HG02870 (cell line): ENCODE measurements at regions not wholly inside any gene's neighbourhood (a gene's known extent, or its start where the extent isn't known, plus 50 kb on each side); places are given as distances from the start of the nearest gene placed in this dataset.

Source experiments
- ATAC-seq: cut with Tn5 transposase; IDR thresholded peaks from one replicate; pipeline ENCODE4 v1.9.1; 2021; ENCODE audit warnings: mild to moderate bottlenecking, moderate library complexity; ENCODE audit not compliant: unreplicated experiment

DNA sequence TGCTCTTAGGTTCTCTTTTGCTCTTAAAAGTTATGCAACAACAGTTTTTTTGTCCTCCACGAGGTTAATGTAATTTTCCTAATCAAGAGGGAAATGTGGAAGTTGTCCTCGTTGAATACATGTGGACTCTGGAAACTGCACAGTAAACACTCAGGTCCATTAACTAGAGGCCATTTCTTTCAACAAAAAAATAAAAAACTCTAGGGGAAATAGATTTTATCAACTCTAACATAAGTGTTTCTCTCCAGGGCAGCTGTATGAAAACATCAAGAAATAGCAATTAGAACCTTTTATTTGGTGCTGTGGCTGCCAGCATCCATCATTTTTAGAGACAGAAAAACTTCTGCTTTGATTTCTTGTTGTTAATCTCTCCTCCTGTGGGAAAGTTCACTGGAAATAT, 288.6 kb downstream of the ICE1 start:
- ATAC-seq, result no peak

DNA sequence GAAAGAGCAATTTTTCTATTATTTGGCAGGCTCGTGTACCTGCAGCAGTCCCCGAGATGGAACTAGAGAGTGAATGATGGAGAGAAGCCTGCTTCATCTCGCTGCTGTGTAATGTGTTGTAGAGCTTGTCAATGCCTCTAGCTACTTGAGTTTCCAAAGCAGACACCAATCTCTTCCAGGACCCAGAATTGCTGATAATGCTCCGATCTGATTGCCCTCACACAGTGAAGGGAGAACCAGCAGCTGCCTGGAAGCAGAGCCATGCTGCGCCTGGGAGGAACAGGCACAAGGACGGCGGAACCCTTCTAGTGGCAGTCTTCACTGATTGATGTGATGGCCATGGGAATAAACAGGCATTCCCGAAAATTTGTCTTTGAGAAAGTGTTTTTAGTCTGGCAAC, 288.0 kb downstream of the ICE1 start:
- ATAC-seq, result no peak

DNA sequence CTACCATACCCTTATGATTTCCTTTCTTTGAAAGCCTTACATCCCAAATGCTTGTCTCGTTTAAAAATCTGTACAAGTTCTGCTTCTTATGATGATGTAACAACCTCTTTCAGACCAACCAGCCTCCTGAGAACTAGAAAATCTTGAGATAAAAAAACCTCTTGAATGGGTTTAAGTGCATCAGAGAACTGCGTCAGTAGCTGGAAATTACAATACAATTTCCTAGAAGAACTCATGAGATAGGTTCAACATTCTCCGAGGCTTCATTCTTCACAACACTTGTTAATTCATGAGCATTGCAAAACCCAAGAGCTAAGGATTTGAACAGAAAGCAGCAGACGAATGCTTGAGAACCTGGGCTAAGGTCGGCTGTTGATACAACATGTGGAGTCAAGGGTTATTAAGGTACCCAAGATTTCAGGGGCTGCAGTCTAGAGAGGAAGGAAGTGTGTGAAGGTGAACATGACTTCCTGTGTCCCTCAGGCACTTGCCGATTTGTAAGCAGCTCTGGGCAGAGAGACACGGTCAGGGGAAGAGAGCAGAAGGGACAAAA, 286.0 kb downstream of the ICE1 start:
- ATAC-seq, result no peak

DNA sequence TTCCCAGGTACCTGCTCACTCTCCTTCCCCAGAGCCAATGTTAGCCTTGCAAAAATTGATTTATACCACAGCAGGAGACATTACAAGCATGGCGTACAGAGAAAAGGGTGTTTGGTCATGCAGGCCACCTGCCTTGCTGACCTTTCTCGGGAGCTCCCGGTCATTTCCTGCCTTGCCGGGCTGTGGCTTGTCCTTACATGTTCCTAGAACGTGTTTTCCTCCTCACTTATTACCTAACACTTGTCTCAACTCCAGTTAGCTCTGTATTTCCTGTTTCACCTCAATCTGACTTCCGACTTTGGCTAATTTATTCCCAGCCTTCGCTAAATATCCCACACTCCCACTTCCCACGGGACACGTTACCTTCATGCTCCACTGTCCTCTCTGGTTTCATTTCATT, 282.5 kb downstream of the ICE1 start:
- no peak for ATAC-seq

DNA sequence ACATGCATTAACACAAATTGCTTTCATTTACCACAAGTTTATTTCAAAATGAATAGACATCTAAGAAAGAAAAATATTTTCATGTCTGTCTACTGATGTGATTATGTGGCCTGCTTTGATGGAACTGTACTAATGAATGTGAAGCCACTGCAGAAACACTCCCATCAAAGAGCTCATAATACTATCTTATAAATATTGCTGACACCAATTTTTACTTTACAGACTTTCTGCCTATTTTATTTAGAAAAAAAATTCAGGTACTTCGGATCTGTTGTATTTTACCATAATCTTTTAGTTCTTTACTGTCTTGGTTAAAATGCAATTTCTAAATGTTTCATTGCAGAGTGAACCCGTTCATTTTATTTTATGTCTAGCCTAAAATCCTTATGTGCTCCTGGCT, 281.9 kb downstream of the ICE1 start:
- ATAC-seq, result no peak

DNA sequence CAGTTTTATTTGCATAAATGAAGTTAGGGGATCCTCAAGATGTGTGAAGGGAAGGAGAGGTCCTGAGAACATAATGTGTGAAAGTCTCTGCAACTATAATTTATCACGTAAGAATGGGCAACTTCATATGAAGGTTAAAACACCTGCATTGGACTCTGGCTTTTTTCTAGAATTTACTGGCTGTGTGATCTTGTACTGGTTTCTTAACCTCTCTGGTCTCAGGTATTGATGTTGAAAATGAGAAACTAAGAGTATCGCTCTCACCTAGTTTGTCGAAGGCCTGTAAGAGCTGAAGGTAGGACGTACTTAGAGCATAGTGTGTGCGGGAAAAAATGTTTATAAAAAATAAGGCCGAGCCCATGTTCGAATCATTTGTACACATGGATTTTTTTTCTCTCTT, 280.5 kb downstream of the ICE1 start:
- ATAC-seq, result no peak

DNA sequence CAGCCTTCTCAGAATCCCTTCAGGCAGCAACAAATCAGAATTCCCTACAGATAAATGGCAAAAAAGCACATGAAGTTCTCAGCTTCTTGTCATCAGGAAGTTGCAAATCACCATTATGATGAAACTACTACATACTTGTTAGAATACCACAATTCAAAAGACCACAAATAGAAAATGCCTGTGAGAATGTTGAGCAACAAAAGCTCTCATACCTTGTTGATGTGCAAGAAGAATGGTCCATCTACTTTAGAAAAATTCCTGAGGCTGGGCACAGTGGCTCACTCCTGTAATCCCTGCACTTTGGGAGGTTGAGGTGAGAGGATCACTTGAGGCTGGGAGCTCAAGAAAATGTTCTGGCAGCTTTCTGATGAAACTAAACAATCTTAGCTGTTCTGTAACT, 278.1 kb downstream of the ICE1 start:
- ATAC-seq, result no peak

DNA sequence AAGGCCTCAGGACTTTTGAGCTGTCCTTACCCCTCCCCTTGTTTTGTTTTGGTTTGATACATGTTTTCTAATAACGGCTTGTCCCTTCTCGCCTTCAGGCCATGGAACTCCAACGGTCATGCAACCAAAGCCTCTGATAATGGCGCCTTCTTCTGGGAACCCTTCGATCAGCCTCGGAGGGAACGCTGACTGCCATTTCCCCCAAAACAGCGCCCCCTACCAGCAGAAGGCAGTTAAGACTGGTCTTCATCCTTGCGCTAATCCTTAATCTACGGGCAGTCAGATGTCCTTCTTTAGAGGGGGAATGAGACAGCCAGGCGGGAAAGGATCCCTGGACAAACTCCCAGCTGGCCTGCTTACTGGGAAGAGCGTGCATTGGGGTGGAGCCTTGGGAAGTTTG, 276.6 kb downstream of the ICE1 start:
- no peak for ATAC-seq

DNA sequence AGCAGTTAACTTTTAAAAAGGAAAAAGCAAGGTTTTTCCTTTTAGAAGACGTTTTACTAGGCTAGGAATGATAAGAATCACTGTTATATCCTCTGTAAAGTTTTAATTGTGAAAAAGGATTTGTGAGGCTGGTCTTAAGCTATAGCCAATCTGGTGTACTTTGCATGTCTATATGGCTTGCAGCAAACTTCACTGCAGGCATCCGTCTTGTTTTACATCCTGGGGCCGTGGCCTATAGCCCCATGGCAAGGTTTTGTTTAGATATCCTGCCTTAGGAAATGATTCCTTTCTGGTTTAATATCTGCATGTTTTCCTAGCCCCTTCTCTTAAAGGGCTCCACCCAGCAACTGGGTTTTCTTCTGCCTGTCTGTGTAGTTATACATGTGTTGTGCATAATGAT, 272.8 kb downstream of the ICE1 start:
- no peak for ATAC-seq

DNA sequence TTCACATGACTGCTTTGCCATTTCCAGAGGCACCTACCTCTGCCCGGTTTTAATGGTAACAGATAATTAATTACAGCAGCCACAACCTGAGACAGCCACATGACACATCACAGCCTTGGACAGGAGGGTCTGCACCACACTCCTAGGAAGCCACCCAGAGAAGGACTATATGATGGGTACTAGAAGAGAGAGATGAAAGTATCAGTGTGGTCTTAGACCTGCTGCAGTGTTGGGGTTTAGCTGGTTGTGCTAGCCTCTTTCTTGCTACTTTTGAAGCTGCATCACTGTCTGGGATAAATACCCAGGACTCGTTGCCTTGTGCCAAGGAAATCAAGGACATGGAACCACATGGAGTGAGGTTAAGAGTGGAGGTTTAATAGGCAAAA, 266.4 kb downstream of the ICE1 start:
- ATAC-seq, result no peak

DNA sequence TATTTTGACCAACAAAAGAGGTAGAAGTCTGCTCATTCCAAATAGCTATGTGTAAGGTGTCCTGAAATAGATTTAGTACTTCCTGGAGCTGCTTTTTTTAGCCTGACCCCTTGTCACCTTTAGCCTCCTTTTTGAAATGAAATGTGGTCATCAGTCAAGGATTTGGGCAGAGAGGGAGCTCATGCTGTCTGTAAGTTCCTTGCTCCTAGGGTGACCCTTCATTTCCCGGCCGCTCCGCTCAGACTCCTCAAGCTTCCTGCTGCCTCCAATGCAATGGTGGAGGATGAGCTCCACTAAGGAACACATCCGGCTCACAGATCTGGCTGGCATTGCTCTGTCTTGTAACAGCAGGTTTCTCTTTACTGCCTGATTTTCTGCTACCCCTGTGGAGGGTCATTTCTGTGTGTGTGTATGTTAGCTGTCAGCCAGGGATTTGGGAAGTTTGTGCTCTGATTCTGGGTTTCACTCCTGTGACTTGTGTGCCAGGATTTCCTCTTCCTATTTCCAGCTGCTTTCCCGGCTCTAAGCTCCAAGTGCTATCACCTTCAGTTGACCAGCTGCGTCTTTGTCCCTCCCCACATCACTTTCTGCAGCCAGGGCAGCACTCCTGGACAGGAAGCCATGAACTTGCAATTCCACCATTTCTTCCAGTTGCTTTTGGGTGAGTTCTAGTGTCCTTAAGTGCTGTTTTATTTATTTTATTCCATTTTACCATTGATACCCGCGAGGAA, 265.9 kb downstream of the ICE1 start:
- no peak for ATAC-seq

DNA sequence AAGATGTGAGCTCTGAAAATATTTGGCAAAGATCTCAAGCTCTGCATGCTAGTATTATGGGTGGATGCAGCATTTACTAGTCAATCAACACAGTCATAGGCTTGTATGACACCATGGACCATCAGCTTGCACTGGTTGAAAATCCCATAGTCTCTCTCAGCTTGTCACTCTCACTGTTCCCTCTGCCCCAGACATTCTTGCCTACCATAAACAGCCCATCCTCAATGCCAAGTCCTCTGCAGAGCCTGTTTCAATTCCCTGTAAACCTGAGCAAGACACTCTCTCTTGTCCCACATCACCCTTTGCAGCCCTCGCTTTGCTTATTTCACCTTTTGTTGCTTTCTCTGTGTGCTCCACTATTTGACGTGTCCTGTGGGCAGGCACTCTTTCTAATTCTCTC, 264.6 kb downstream of the ICE1 start:
- ATAC-seq, result no peak

DNA sequence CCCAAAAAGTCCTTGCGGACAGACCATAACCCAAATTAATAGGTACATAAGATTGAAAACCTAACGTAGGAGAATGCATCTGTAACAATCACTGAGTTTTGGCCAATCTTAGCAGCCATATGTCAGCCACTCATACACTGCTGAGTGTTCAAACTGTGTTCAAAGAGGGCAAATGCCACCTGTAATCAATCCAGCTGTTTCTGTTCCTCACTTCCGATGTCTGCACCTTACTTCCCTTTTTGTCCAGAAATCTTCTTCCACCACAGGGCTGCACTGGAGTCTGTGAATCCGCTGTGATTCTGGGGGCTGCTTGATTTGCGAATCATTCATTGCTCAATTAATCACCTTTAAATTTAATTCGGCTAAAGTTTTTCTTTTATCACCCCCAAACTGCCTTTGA, 263.9 kb downstream of the ICE1 start:
- ATAC-seq, result no peak

DNA sequence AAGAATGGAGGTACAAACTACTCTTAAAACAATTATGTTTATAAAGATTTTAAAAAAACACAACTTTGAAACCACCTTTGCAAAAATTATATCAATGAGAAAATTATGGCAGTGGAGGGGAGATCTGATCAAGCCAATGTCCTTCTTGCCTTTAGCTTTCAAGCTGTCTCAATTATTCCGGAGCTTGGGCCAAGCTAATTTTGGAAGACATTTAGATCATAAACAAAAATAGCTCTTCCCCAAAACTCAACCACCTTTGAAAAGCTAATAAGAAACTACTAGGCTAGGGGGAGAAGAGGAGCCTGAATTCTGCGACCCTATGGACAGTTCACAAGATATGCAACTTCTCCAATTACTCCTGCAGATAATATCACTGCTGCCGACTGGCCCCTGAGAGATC, 263.3 kb downstream of the ICE1 start:
- no peak for ATAC-seq

DNA sequence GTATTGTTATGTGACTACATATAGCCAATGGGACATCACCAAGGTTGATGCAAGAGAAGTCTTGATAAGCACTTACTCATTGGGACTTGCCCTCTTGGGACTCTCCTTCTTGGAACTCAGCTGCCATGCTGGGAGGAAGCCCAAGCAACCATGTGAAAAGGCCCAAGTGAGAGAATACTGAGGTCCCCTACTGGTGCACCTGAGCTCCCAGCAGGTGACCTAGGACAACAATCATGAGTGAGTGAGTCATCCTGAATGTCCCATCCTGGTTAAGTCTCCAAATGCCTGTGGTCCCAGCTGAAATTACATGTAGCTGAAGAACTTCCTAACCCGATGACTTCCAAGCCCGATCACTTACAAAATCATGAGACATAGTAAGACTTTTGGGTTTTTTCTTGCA, 260.7 kb downstream of the ICE1 start:
- no peak for ATAC-seq

DNA sequence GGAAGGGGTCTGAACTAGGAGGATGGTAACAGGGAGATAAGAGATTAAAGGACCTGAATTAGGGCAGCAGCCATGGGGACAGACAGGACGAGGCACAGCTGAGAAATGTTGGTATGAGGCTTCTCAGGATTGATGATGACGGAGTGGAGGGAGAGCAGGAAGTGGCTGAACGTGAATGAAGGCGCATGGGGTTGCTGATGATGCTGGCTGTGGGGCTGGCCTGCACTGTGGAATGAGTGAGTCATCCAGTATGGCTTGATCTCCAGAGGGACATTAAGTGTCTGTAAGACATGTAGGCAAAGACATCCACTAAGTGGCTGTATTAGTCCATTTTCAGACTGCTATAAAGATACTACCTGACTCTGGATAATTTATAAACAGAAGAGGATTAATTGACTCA, 256.4 kb downstream of the ICE1 start:
- no peak for ATAC-seq

DNA sequence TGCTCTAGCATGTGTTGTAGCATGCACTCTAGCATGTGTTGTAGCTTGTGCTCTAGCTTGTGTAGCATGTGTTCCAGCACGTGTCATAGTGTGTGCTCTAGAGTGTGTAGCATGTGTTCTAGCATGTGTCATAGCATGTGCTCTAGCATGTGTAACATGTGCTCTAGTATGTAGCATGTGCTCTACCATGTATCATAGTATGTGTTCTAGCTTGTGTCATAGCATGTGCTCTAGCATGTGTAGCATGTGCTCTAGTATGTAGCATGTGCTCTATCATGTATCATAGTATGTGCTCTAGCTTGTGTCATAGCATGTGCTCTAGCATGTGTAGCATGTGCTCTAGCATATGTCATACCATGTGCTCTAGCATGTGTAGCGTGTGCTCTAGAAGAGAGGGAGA, 255.3 kb downstream of the ICE1 start:
- ATAC-seq, result no peak

DNA sequence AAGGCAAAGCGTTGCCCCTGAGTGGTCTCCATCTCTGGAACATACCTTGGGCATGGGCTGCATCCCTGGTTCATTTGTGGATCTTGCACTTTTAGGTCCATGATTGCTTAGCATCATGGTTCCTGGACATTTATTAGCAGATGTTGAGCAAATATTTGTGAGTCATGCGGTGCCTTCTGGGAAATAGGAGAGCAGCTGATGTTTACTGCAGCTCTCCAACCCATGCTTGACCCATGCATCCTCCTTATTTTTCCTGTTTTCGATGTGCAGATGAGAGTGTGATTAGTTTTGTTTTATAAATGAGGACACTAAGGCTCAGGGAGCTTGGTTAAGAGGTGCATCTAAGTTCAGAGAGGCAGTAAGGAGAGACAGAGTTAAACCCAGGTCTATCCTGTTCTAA, 253.7 kb downstream of the ICE1 start:
- ATAC-seq, result no peak

DNA sequence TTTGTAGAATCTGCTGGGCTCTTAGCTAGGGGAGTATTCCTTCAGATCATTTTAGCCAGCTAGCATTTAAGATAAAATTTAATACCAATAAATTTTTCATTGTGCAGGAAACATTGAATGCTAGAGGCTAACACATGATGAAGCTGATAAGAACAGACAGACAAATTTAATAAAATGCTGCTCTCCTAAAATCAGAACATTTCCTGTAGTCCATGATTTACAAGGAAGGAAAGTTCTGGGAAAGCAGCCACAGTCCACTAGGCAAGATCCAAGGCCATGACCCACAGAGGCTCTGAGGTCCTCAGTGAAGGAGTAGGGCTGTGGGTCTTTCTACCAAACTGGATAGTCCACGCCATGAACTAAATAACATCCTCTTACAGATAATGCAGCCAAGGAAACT, 253.0 kb downstream of the ICE1 start:
- ATAC-seq, result no peak

DNA sequence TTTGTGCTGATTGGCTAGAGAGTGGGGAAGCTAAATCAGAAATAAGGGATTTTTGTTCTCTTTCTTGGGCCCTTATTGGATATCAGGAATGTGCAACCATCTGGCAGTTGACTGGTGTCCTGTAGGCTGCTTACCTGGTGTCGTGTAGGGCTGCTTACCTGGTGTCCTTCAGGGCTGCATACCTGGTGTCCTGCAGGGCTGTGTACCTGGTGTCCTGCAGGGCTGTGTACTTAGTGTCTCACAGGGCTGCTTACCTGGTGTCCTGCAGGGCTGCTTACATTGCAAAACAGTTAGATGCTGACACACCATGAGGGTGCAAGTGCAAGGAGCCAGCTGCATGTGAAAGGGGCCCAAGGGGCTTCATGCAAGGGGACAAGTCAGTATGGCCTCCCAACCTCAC, 249.3 kb downstream of the ICE1 start:
- no peak for ATAC-seq

DNA sequence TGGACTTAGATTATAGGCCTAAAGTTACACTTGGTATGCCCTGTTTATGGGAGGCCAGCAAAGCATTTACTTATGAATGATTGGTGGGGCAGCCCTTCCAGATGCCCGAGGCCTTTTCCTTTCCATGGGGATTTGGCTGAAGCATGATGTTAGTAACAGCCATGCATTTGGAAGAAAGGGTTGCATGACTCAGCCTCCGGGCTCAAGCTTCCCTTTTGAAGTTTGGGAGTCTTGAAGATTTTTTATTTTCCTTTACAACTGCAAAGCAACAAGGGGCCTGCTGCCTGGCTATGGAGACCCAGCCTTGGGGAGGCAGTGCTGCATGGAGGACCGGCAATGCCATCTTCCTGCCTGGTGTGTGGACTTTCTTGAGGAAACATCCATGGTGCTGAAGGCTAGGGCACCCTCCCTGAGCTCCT, 244.7 kb downstream of the ICE1 start:
- ATAC-seq, result no peak

DNA sequence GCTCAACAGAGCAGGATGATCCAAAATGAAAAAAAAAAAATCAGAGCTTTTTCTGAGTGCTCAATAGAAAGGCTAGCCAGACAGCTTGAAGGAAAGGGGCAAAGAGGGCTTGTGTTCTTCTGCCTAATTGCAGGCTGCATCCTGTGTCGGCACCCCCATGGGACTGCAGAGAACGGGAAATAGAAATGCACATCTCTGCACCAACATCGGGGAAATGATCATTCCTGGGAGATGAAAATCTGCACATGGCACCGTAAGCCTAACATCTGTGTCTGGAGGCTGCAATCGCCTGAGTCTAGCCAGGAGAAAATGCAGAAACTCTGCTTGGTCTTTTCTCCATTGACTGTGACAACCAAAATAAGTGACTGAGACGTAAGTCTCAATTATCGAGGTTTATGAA, 243.9 kb downstream of the ICE1 start:
- ATAC-seq, result no peak

DNA sequence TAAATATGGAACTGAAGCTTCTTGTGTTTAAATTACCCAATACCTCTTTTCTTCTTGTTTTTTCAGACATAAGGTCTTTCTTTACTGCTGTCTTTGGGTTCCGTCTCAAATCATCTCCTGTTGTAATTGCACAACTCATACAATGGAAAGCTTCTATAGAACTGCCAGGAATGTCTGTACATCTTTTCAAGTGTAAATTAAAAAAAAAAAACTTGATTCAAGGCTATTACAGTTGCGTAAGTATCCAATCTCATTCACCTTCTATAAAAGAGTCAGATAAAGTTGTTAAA, 243.5 kb downstream of the ICE1 start:
- no peak for ATAC-seq
